Pons (tissue), 1 donor: ENCODE measurements at regions not wholly inside any gene's neighbourhood (a gene's known extent, or its start where the extent isn't known, plus 50 kb on each side); places are given as distances from the start of the nearest gene placed in this dataset.
"Not testable (repeated sequence)": the region's sequence is repeated elsewhere in the genome, so short reads cannot be mapped to it uniquely, and the experiment has no call there.

Experiments
- DNase-seq: peaks from one replicate; pipeline ENCODE4 v3.0.0-alpha.2; 2016; ENCODE audit warnings: low spot score

GRCh38 chr1:90295534-90295933 is 300.6 kb downstream of the ZNF326 start:
- no peak for DNase-seq

GRCh38 chr1:90291431-90292216 is 296.7 kb downstream of the ZNF326 start:
- no peak for DNase-seq

- no peak for DNase-seq
Observed at GRCh38 chr1:90282811-90283210, 287.9 kb downstream of the ZNF326 start.

GRCh38 chr1:90281886-90282285 is 287.0 kb downstream of the ZNF326 start:
- DNase-seq: not testable (repeated sequence)

- no peak for DNase-seq
Observed at GRCh38 chr1:90277270-90277669, 282.4 kb downstream of the ZNF326 start.

- no peak for DNase-seq
Observed at GRCh38 chr1:90274376-90274775, 279.5 kb downstream of the ZNF326 start.

- no peak for DNase-seq
Observed at GRCh38 chr1:90273241-90273774, 278.4 kb downstream of the ZNF326 start.

- no peak for DNase-seq
Observed at GRCh38 chr1:90262791-90263190, 267.9 kb downstream of the ZNF326 start.

- DNase-seq: no peak
Observed at GRCh38 chr1:90262286-90262685, 267.4 kb downstream of the ZNF326 start.

- DNase-seq: no peak
Observed at GRCh38 chr1:90246069-90246468, 251.2 kb downstream of the ZNF326 start.

- no peak for DNase-seq
Observed at GRCh38 chr1:90236493-90236892, 241.6 kb downstream of the ZNF326 start.

GRCh38 chr1:90223401-90223800 is 228.5 kb downstream of the ZNF326 start:
- DNase-seq: no peak

- DNase-seq: no peak
Observed at GRCh38 chr1:90220941-90221693, 226.2 kb downstream of the ZNF326 start.

GRCh38 chr1:90220496-90220895 is 225.6 kb downstream of the ZNF326 start:
- no peak for DNase-seq

- not testable (repeated sequence) for DNase-seq
Observed at GRCh38 chr1:90219166-90219871, 224.4 kb downstream of the ZNF326 start.

- DNase-seq: no peak
Observed at GRCh38 chr1:90210633-90211491, 216.0 kb downstream of the ZNF326 start.

- no peak for DNase-seq
Observed at GRCh38 chr1:90208949-90209348, 214.0 kb downstream of the ZNF326 start.

- no peak for DNase-seq
Observed at GRCh38 chr1:90206260-90206659, 211.3 kb downstream of the ZNF326 start.

GRCh38 chr1:90204780-90205179 is 209.9 kb downstream of the ZNF326 start:
- no peak for DNase-seq

- peak; percentile 6 for DNase-seq
Observed at GRCh38 chr1:90204023-90204590, 209.2 kb downstream of the ZNF326 start.
